NCI-H187 (cell line): ENCODE measurements at regions not wholly inside any gene's neighbourhood (a gene's known extent, or its start where the extent isn't known, plus 50 kb on each side); places are given as distances from the start of the nearest gene placed in this dataset.

Experiments
- DNase-seq, 2 experiments: peaks; one replicate each; lab custom pipeline; 2025; lab: John Stamatoyannopoulos, UW

- DNase-seq = no peak
Measured at GRCh38 chr20:57025666-57026224, 240.7 kb downstream of the BMP7 start.

- DNase-seq = no peak
Measured at GRCh38 chr20:57027777-57028176, 238.7 kb downstream of the BMP7 start.

- DNase-seq = no peak
Measured at GRCh38 chr20:57030611-57031600, 235.5 kb downstream of the BMP7 start.

GRCh38 chr20:57031867-57032355 lies 234.5 kb downstream of the BMP7 start:
- no peak for DNase-seq

GRCh38 chr20:57032847-57033246 lies 233.6 kb downstream of the BMP7 start:
- no peak for DNase-seq

- no peak for DNase-seq
Measured at GRCh38 chr20:57034001-57034400, 232.4 kb downstream of the BMP7 start.

- no peak for DNase-seq
Measured at GRCh38 chr20:57037689-57038088, 228.8 kb downstream of the BMP7 start.

GRCh38 chr20:57038608-57039440 lies 227.6 kb downstream of the BMP7 start:
- no peak for DNase-seq

GRCh38 chr20:57040466-57040865 lies 226.0 kb downstream of the BMP7 start:
- no peak for DNase-seq

GRCh38 chr20:57040924-57041323 lies 225.5 kb downstream of the BMP7 start:
- no peak for DNase-seq

GRCh38 chr20:57043091-57043490 lies 223.3 kb downstream of the BMP7 start:
- DNase-seq = no peak

- DNase-seq = no peak
Measured at GRCh38 chr20:57043669-57044268, 222.7 kb downstream of the BMP7 start.

- no peak for DNase-seq
Measured at GRCh38 chr20:57047281-57048026, 219.0 kb downstream of the BMP7 start.

GRCh38 chr20:57048027-57048869 lies 218.2 kb downstream of the BMP7 start:
- DNase-seq = peak in 1 of 2 experiments; percentile 18

GRCh38 chr20:57049296-57049695 lies 217.1 kb downstream of the BMP7 start:
- DNase-seq = no peak

- no peak for DNase-seq
Measured at GRCh38 chr20:57051096-57051495, 215.3 kb downstream of the BMP7 start.

- no peak for DNase-seq
Measured at GRCh38 chr20:57053067-57053466, 213.4 kb downstream of the BMP7 start.

GRCh38 chr20:57053793-57054552 lies 212.5 kb downstream of the BMP7 start:
- no peak for DNase-seq

- DNase-seq = no peak
Measured at GRCh38 chr20:57055345-57055744, 211.1 kb downstream of the BMP7 start.
